Stomach smooth muscle (tissue), 2 donors: ENCODE measurements at regions not wholly inside any gene's neighbourhood (a gene's known extent, or its start where the extent isn't known, plus 50 kb on each side); places are given as distances from the start of the nearest gene placed in this dataset.
A peak's percentile ranks its signal among the peaks of the same experiment; 100 is the strongest.

Experiments
- H3K27ac ChIP-seq: one replicate; pipeline ENCODE4 v1.7.0; 2013; ENCODE audit warnings: mild to moderate bottlenecking, low read length, inconsistent platforms
- H3K27me3 ChIP-seq, 2 donors: one replicate each; pipeline ENCODE4 v1.7.0; 2013; ENCODE audit warnings: low read length in 2 of 2; ENCODE audit not compliant: insufficient read depth in 2 of 2, control insufficient read depth in 1 of 2
- H3K36me3 ChIP-seq, 2 donors: one replicate each; pipeline ENCODE4 v1.7.0; 2013; ENCODE audit warnings: low read length in 2 of 2; ENCODE audit not compliant: control insufficient read depth in 2 of 2, insufficient read depth in 2 of 2
- H3K4me1 ChIP-seq: one replicate; pipeline ENCODE4 v1.7.0; 2013; ENCODE audit warnings: low read length; ENCODE audit not compliant: control insufficient read depth, insufficient read depth
- H3K4me3 ChIP-seq, 2 donors: one replicate each; pipeline ENCODE4 v1.7.0; 2013; ENCODE audit warnings: low read length in 2 of 2
- H3K9ac ChIP-seq, 2 donors: one replicate each; pipeline ENCODE4 v1.7.0; 2013; ENCODE audit warnings: low read length in 2 of 2, mild to moderate bottlenecking in 1 of 2
- H3K9me3 ChIP-seq, 2 donors: one replicate each; pipeline ENCODE4 v1.7.0; 2013; ENCODE audit warnings: low read length in 2 of 2; ENCODE audit not compliant: control insufficient read depth in 2 of 2
- donor health status: healthy.
- donor health status: Pancreatic carcinoma.

DNA sequence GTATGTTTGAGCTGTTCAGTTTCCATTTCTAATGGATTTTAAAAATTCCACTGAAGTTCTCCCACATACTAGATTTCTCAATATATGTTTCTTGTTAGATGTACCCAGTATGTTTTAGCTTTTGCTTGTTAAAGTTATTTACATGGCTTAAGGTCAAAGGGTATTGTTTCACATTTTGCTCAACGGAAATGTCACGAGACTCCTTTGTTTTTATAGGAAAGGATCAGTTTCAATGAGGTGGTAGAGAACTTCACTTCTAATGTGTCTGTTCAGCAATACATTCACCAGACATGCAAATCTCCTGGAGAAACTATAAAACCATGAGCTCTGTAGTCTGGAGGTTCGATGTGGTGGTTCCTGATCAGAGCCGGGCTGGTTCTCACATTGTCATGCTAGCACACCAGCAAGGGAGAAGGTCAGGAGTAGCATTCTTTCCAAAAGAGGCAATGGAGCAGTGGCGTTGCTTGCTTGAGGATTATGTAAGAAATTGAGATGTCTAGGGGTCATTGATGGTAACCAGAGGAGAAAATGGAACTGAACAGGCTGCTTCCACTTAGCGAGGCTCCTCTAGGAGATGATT is 114.0 kb downstream of the RAB18 start:
- no peaks in the 10 kb centered on the region for H3K36me3 ChIP-seq
- H3K4me3 ChIP-seq, result no peak overlapping the region
- H3K9ac ChIP-seq, result no peak overlapping the region
- no peak overlapping the region for H3K27ac ChIP-seq
- H3K27me3 ChIP-seq, result no peaks in the 10 kb centered on the region
- peaks cover 7% of the 10 kb centered on the region for H3K4me1 ChIP-seq
- no peaks in the 10 kb centered on the region for H3K9me3 ChIP-seq

DNA sequence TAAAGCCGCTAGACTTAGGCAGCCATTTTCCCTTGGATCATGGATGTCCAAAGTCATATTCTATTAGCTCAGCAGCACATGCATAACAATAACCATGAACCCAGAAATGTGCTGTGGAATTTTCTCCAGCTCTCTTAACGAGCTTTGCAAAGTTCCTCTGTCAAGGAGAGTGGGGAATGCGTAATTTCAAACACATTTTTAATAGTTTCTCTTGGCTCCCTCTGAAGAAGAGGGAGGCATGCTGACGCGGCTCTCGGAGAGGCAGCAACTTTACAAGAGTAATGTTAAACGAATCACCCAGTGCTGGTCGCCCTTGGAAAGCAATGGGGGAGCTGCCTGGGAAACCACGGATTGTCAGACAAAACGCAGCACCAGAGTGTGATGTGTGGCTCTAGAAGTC is 114.8 kb downstream of the RAB18 start:
- H3K4me1 ChIP-seq, result peaks cover 7% of the 10 kb centered on the region
- H3K36me3 ChIP-seq, result no peaks in the 10 kb centered on the region
- no peak overlapping the region for H3K27ac ChIP-seq
- H3K9me3 ChIP-seq, result no peaks in the 10 kb centered on the region
- H3K27me3 ChIP-seq, result no peaks in the 10 kb centered on the region
- H3K4me3 ChIP-seq, result no peak overlapping the region
- no peak overlapping the region for H3K9ac ChIP-seq

GRCh38 chr10:27619329-27619728 is 115.2 kb downstream of the RAB18 start:
- H3K9ac ChIP-seq, result no peak overlapping the region

GRCh38 chr10:27620430-27621397 is 116.6 kb downstream of the RAB18 start:
- H3K27me3 ChIP-seq, result no peaks in the 10 kb centered on the region
- H3K36me3 ChIP-seq, result no peaks in the 10 kb centered on the region
- peak overlapping the region; percentile 21 to 47 for H3K4me3 ChIP-seq
- H3K9me3 ChIP-seq, result no peaks in the 10 kb centered on the region
- H3K27ac ChIP-seq, result peak overlapping the region; percentile 11
- H3K4me1 ChIP-seq, result peaks cover 7% of the 10 kb centered on the region
- no peak overlapping the region for H3K9ac ChIP-seq

More at GRCh38 chr10:27619329-27619728, 115.2 kb downstream of the RAB18 start:
- H3K36me3 ChIP-seq, result no peaks in the 10 kb centered on the region
- no peak overlapping the region for H3K4me3 ChIP-seq
- H3K9me3 ChIP-seq, result no peaks in the 10 kb centered on the region
- H3K4me1 ChIP-seq, result peaks cover 7% of the 10 kb centered on the region
- no peak overlapping the region for H3K27ac ChIP-seq
- no peaks in the 10 kb centered on the region for H3K27me3 ChIP-seq

DNA sequence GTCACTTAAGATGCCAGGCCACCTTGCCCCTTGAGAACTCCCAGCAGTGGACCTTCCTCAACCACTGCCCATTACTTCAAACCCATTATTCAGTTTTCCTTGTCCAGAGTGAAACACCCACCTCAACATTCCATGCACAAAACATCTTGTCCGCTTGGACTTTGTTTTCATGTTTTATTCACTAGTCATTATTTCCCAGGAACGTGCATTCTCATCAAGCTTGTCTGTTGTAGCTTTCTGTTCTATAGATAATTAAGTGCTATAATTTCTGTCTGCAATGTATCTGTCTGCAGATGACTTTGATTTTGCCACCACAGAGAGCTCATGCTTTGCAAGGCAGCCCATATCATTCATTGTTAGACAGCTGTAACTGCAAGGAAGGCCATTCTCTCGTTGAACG is 117.4 kb downstream of the RAB18 start:
- Histone ChIP-seq H3K9me3 (no peaks in the 10 kb centered on the region), H3K9ac (no peak overlapping the region), H3K4me1 (peaks cover 7% of the 10 kb centered on the region), H3K4me3 (peak overlapping the region in 1 of 2 donors; percentile 47), H3K36me3 (no peaks in the 10 kb centered on the region), H3K27me3 (no peaks in the 10 kb centered on the region), H3K27ac (no peak overlapping the region)

DNA sequence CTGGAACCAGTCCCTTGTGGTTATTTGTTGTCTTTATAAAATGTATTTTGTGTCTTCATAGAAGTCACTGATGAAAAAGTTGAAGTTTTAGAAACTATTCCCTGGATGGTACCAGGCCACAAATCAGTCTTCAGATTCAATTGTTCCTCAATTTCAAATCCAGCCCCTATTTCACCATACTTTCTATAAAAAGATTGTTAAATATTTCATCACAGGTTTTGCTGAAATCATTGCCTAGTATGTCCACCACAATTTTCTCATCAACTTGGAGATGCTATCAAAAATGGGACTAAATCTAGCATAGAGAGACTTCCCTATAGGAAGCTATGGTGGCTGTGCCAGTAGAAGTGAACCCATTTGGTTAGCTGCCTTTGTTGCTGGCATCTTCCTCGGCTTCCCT is 118.5 kb downstream of the RAB18 start:
- H3K27me3 ChIP-seq, result no peaks in the 10 kb centered on the region
- no peaks in the 10 kb centered on the region for H3K9me3 ChIP-seq
- no peak overlapping the region for H3K27ac ChIP-seq
- peaks cover 7% of the 10 kb centered on the region for H3K4me1 ChIP-seq
- H3K9ac ChIP-seq, result no peak overlapping the region
- H3K36me3 ChIP-seq, result no peaks in the 10 kb centered on the region
- no peak overlapping the region for H3K4me3 ChIP-seq
